ENCODE measurements at regions not wholly inside any gene's neighbourhood (a gene's known extent, or its start where the extent isn't known, plus 50 kb on each side); places are given as distances from the start of the nearest gene placed in this dataset.

DNA sequence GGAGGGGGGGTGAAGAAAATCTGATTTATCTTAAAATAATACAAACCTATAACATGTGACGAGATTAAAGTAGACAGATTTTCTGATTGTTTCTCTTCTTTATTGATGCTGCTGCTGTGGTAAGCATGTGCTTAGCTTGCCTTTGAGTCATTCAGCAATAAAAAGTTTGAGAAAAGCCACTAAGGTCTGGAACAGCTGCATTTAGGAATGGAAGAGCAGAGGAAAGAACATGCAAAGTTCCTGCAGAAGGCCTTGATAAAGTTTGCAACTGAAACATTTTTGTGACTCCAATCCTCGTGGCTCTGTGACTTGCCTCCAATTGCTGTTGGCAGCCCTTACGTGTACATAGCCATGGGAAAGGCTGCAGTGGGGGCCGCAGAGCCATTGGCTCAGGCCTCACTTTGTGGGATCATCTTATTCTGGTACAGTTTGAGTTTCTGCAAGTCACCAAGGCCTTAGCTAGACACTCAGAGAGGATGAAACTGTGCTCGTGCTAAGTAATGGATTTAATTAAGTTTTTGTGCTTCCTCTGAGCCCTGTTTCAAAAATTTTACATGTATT lies 370.2 kb downstream of the AASDHPPT start:
- intact Hi-C loops (cut with micrococcal nuclease) = no loop called here
- Mint-ChIP-seq H3K4me1 (ENCODE audit: low read depth) (no peaks in the 10 kb centered on the region), H3K36me3 (ENCODE audit: low read depth) (no peaks in the 10 kb centered on the region), H3K9me3 (peaks cover 3% of the 10 kb centered on the region), H3K27me3 (ENCODE audit: insufficient read depth) (no peaks in the 10 kb centered on the region), H3K4me3 (no peak overlapping the region), H3K27ac (no peak overlapping the region)
- no peak for DNase-seq (ENCODE audit: low spot score)

DNA sequence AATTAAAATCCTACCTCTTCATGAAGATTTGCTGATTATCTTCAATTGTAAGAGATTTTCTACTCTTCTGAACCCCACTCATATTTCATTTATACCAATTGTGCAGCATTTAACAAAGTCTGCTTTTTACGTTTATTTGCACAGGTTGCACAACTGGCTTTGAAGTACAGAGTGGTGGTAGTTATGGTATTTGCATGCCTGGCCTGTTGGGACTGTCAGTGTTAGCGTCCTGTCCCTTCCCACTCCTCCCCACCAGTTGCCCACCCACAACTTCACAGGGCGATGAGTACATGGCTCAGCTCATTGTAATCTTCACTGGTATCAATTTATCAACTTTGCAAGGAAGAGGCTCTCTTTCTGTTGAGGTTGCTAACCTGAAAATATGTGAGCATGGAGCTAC lies 372.3 kb downstream of the AASDHPPT start:
- Mint-ChIP-seq H3K4me1 (ENCODE audit: low read depth) (no peaks in the 10 kb centered on the region), H3K27me3 (ENCODE audit: insufficient read depth) (no peaks in the 10 kb centered on the region), H3K4me3 (no peak overlapping the region), H3K27ac (no peak overlapping the region), H3K9me3 (peaks cover 3% of the 10 kb centered on the region), H3K36me3 (ENCODE audit: low read depth) (no peaks in the 10 kb centered on the region)
- DNase-seq (ENCODE audit: low spot score) = no peak
- intact Hi-C loops (cut with micrococcal nuclease) = no loop called here

DNA sequence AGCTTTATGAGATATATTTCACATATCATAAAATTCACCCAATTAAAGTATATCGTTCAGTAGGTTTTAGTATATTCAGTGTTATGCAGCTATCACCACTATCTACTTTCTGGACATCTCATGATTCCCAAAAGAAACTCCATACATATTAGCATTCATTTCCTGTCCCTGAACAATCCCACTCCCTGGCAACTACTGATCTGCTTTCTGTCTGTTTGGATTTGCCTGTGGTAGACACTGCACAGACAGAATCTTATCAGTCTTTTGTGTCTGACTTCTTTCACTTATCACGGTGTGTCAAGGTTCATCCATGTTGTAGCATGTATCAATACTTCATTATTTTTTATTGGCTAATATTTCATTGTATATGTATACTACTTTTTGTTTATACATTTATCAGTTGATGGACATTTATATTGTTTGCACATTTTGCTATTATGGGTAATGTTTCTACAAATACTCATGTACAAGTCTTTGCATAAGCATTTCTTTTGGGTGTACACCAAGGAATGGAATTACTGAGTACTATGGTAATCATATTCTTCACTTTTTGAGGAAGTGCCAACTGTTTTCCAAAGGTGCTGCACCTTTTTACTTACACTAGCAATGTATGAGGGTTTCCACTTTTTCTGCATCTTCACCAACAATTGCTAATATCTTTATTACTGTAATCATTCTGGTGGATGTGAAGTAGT lies 373.9 kb downstream of the AASDHPPT start:
- Mint-ChIP-seq H3K27ac (no peak overlapping the region), H3K4me3 (no peak overlapping the region), H3K9me3 (peaks cover 3% of the 10 kb centered on the region)

GRCh38 chr11:106456647-106457046 lies 379.2 kb downstream of the AASDHPPT start:
- Mint-ChIP-seq H3K36me3 (ENCODE audit: low read depth) (no peaks in the 10 kb centered on the region), H3K4me3 (no peak overlapping the region), H3K4me1 (ENCODE audit: low read depth) (no peaks in the 10 kb centered on the region), H3K9me3 (peaks cover 8% of the 10 kb centered on the region), H3K27ac (no peak overlapping the region), H3K27me3 (ENCODE audit: insufficient read depth) (no peaks in the 10 kb centered on the region)
- intact Hi-C loops (cut with micrococcal nuclease) = no loop called here
- DNase-seq (ENCODE audit: low spot score) = no peak

More for the DNA sequence above, 373.9 kb downstream of the AASDHPPT start:
- intact Hi-C loops (cut with micrococcal nuclease) = no loop called here
- no peak for DNase-seq (ENCODE audit: low spot score)
- H3K27me3 Mint-ChIP-seq (ENCODE audit: insufficient read depth) = no peaks in the 10 kb centered on the region
- no peaks in the 10 kb centered on the region for H3K36me3 Mint-ChIP-seq (ENCODE audit: low read depth)
- H3K4me1 Mint-ChIP-seq (ENCODE audit: low read depth) = no peaks in the 10 kb centered on the region

DNA sequence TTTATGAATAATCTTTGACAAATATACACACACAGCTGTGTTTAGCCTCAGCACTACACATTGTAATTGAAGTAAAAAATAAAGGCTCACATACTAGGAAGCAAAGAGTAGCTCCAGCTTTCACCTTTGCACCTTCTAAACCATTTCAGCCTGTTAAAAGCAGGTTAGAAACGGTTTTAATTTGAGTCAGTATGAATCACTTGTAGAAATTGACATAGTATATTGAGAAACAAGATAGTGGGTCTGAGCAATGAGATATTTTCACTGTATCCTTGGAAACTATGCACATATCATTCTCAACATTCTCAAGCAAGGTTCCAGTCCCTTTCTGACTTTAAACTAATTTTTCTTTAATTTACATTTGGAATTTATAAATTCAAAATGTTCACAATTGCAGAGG lies 380.3 kb downstream of the AASDHPPT start:
- no peak for DNase-seq (ENCODE audit: low spot score)
- no peak overlapping the region for H3K27ac Mint-ChIP-seq
- no peak overlapping the region for H3K4me3 Mint-ChIP-seq
- H3K36me3 Mint-ChIP-seq (ENCODE audit: low read depth) = no peaks in the 10 kb centered on the region
- no peaks in the 10 kb centered on the region for H3K27me3 Mint-ChIP-seq (ENCODE audit: insufficient read depth)
- intact Hi-C loops (cut with micrococcal nuclease) = no loop called here
- H3K9me3 Mint-ChIP-seq = peaks cover 8% of the 10 kb centered on the region
- no peaks in the 10 kb centered on the region for H3K4me1 Mint-ChIP-seq (ENCODE audit: low read depth)

DNA sequence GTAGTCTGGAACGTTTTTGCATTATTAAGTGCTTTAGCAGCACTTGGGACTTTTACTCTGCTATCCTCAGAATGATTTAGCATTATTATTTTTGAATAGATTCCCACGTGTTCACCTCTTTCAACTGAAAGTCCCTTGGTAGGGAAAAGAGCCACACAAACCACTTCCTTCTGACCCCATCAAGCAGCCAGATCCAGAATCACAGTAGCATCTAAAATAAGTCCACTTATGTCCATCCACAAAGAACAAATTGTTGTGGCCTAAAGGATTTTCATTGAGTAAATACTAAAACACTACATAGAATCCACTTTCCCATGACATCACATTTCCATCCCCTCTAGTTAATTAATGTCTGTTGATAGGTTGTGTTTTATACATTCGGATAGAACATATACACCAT lies 381.7 kb downstream of the AASDHPPT start:
- Mint-ChIP-seq H3K4me3 (no peak overlapping the region), H3K27ac (no peak overlapping the region), H3K36me3 (ENCODE audit: low read depth) (no peaks in the 10 kb centered on the region), H3K9me3 (peaks cover 8% of the 10 kb centered on the region), H3K4me1 (ENCODE audit: low read depth) (no peaks in the 10 kb centered on the region), H3K27me3 (ENCODE audit: insufficient read depth) (no peaks in the 10 kb centered on the region)
- intact Hi-C loops (cut with micrococcal nuclease) = no loop called here
- no peak for DNase-seq (ENCODE audit: low spot score)

GRCh38 chr11:106461148-106461691 lies 383.8 kb downstream of the AASDHPPT start:
- Mint-ChIP-seq H3K9me3 (peaks cover 8% of the 10 kb centered on the region), H3K36me3 (ENCODE audit: low read depth) (no peaks in the 10 kb centered on the region), H3K27ac (no peak overlapping the region), H3K27me3 (ENCODE audit: insufficient read depth) (no peaks in the 10 kb centered on the region), H3K4me3 (no peak overlapping the region), H3K4me1 (ENCODE audit: low read depth) (no peaks in the 10 kb centered on the region)
- intact Hi-C loops (cut with micrococcal nuclease) = no loop called here
- DNase-seq (ENCODE audit: low spot score) = no peak

DNA sequence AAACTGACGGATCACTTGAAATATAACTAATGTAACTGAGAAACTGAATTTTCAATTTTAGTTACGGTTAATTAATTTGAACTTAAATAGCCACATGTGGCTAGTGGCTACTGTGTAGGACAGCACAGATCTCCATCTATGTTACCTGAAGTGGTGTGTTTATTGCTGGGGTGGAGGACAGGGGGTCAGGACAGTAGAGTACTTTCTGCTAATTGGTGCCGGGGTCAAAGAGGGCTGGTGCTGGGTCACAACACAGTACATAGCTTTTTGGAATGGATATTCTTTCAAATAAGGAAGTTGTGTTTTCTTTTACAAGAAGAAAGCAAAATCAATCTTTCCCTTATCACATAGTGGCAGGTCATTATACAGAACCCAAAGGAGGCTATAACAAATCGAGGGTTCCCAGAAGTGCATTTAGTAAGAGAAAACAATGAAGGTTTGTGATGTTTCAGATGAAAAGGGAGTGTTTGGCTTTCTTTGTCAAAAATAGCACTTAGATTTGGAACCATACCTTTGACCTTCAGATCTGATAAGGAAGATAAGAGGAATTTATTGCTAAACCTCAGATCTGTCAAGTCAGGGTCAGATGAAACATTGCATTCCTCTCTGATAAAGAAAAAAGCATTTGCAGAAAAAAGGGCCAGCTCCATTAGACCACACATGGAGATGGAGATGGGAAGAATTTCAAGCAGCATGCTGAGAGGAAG lies 384.5 kb downstream of the AASDHPPT start:
- peaks cover 8% of the 10 kb centered on the region for H3K9me3 Mint-ChIP-seq
- intact Hi-C loops (cut with micrococcal nuclease) = no loop called here
- H3K36me3 Mint-ChIP-seq (ENCODE audit: low read depth) = no peaks in the 10 kb centered on the region
- no peak for DNase-seq (ENCODE audit: low spot score)
- H3K27me3 Mint-ChIP-seq (ENCODE audit: insufficient read depth) = no peaks in the 10 kb centered on the region
- no peak overlapping the region for H3K27ac Mint-ChIP-seq
- H3K4me1 Mint-ChIP-seq (ENCODE audit: low read depth) = no peaks in the 10 kb centered on the region
- no peak overlapping the region for H3K4me3 Mint-ChIP-seq

GRCh38 chr11:106463154-106463553 lies 385.7 kb downstream of the AASDHPPT start:
- no peak overlapping the region for H3K4me3 Mint-ChIP-seq
- no peak overlapping the region for H3K27ac Mint-ChIP-seq
- intact Hi-C loops (cut with micrococcal nuclease) = no loop called here
- H3K36me3 Mint-ChIP-seq (ENCODE audit: low read depth) = no peaks in the 10 kb centered on the region
- no peak for DNase-seq (ENCODE audit: low spot score)
- H3K27me3 Mint-ChIP-seq (ENCODE audit: insufficient read depth) = no peaks in the 10 kb centered on the region
- H3K9me3 Mint-ChIP-seq = peaks cover 8% of the 10 kb centered on the region
- no peaks in the 10 kb centered on the region for H3K4me1 Mint-ChIP-seq (ENCODE audit: low read depth)

GRCh38 chr11:106463796-106464201 lies 386.3 kb downstream of the AASDHPPT start:
- H3K27ac Mint-ChIP-seq = no peak overlapping the region
- no peaks in the 10 kb centered on the region for H3K36me3 Mint-ChIP-seq (ENCODE audit: low read depth)
- no peak overlapping the region for H3K4me3 Mint-ChIP-seq
- no peak for DNase-seq (ENCODE audit: low spot score)
- intact Hi-C loops (cut with micrococcal nuclease) = no loop called here
- H3K9me3 Mint-ChIP-seq = peaks cover 8% of the 10 kb centered on the region
- H3K4me1 Mint-ChIP-seq (ENCODE audit: low read depth) = no peaks in the 10 kb centered on the region
- H3K27me3 Mint-ChIP-seq (ENCODE audit: insufficient read depth) = no peaks in the 10 kb centered on the region

DNA sequence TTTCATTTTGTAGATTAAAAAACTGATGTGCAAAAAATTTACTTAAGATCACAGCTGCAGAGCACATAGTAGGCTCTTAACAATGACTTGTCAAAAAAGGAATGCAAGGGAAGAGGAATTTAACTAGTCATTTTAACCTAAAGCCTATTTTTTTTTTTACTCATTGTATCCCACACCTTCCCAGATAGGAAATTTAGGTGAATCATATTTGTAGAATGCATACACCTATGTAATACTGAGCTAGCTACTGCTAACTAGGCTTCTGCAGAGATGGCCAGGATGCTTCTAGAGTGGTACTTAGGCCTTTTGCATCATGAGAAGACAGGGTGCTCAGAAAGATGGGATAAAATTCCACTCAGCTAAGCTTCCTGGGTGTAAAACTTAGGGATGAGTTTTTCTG lies 387.3 kb downstream of the AASDHPPT start:
- no peaks in the 10 kb centered on the region for H3K4me1 Mint-ChIP-seq (ENCODE audit: low read depth)
- H3K36me3 Mint-ChIP-seq (ENCODE audit: low read depth) = no peaks in the 10 kb centered on the region
- intact Hi-C loops (cut with micrococcal nuclease) = no loop called here
- no peak overlapping the region for H3K27ac Mint-ChIP-seq
- peaks cover 8% of the 10 kb centered on the region for H3K9me3 Mint-ChIP-seq
- no peaks in the 10 kb centered on the region for H3K27me3 Mint-ChIP-seq (ENCODE audit: insufficient read depth)
- no peak overlapping the region for H3K4me3 Mint-ChIP-seq
- no peak for DNase-seq (ENCODE audit: low spot score)

- no peak for DNase-seq (ENCODE audit: low spot score)
- intact Hi-C loops (cut with micrococcal nuclease) = no loop called here
- H3K27ac Mint-ChIP-seq = no peak overlapping the region
- no peaks in the 10 kb centered on the region for H3K36me3 Mint-ChIP-seq (ENCODE audit: low read depth)
- H3K4me3 Mint-ChIP-seq = no peak overlapping the region
- peaks cover 4% of the 10 kb centered on the region for H3K9me3 Mint-ChIP-seq
- H3K4me1 Mint-ChIP-seq (ENCODE audit: low read depth) = no peaks in the 10 kb centered on the region
- no peaks in the 10 kb centered on the region for H3K27me3 Mint-ChIP-seq (ENCODE audit: insufficient read depth)
Measured at GRCh38 chr11:106466521-106467080, 389.1 kb downstream of the AASDHPPT start.

GRCh38 chr11:106467501-106467900 lies 390.0 kb downstream of the AASDHPPT start:
- Mint-ChIP-seq H3K4me1 (ENCODE audit: low read depth) (no peaks in the 10 kb centered on the region), H3K36me3 (ENCODE audit: low read depth) (no peaks in the 10 kb centered on the region), H3K4me3 (no peak overlapping the region), H3K27ac (no peak overlapping the region), H3K27me3 (ENCODE audit: insufficient read depth) (no peaks in the 10 kb centered on the region), H3K9me3 (peaks cover 4% of the 10 kb centered on the region)
- intact Hi-C loops (cut with micrococcal nuclease) = no loop called here
- DNase-seq (ENCODE audit: low spot score) = no peak

Data from activated T-helper 1 cell treated with anti-CD3 and anti-CD28 coated beads, Interleukin-12 subunit alpha, Interleukin-12 subunit beta, Interleukin-2, Interleukin-4 antibody, amounts not matched to agents 30 ng/mL and 10 ng/mL and 1 ng/mL, durations not matched to agents 14 hours and 24 hours and 36 hours (primary cell).